ENCODE measurements at regions not wholly inside any gene's neighbourhood (a gene's known extent, or its start where the extent isn't known, plus 50 kb on each side); places are given as distances from the start of the nearest gene placed in this dataset.

DNA sequence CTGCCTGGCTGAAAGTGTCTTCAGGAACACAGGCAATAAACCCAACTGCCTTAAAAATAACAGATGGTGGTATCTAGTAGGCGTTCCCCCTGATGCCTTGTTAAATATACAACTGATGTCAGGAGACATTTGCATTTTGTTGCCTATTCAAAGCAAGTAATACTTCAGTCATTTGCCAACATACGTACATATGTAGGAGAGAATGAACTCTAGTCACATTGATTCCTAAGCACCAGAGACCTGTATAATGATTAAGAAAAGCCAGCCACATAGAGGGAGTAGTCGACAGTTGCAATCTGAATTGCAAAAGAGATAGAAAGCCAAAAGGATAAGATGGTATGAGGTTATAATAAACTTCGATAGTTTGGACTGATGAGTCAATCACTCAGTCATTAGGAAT lies 191.0 kb upstream of the EMCN start:
- no peak overlapping the region for H3K4ac ChIP-seq (ENCODE audit: low read depth, low read length)
- intact Hi-C loops (cut with micrococcal nuclease), result no loop called here

More for the DNA sequence above, 191.0 kb upstream of the EMCN start:
- H3K4me1 ChIP-seq (ENCODE audit: control insufficient read depth, insufficient read depth, low read length), result no peaks in the 10 kb centered on the region
- H4K91ac ChIP-seq (ENCODE audit: insufficient read depth, low read depth, low read length), result no peak overlapping the region
- no peak overlapping the region for H3K27ac ChIP-seq (ENCODE audit: insufficient read depth, low read length)
- H2AK5ac ChIP-seq (ENCODE audit: low read depth, low read length), result no peak overlapping the region
- ChIA-PET POLR2A (ENCODE audit: unreplicated experiment) (no interaction called here), CTCF (no interaction called here)
- no peak overlapping the region for H2AK9ac ChIP-seq (replicated peaks; ENCODE audit: low read depth, low read length, poor library complexity)
- H2BK15ac ChIP-seq (ENCODE audit: low read depth, low read length), result no peak overlapping the region
- no peak overlapping the region for H3K14ac ChIP-seq (replicated peaks; ENCODE audit: low read depth, low read length)
- no peak overlapping the region for H3K56ac ChIP-seq (ENCODE audit: extremely low read depth, insufficient read depth, low read length)
- no peaks in the 10 kb centered on the region for H3K27me3 ChIP-seq (ENCODE audit: control insufficient read depth, insufficient read depth, low read length)
- H3K23ac ChIP-seq (ENCODE audit: low read depth, low read length), result no peak overlapping the region
- no peak overlapping the region for H2BK5ac ChIP-seq (ENCODE audit: low read depth, low read length, poor library complexity, severe bottlenecking)
- no peak overlapping the region for H2BK120ac ChIP-seq (ENCODE audit: low read depth, low read length)
- 0% methylated on average over 1 of the region's 4 CpGs; no CpG with 5 or more reads in 1 of the 2 experiments for WGBS, 2 experiments (ENCODE audit: extremely low coverage in 2 of 2, insufficient read length in 1 of 2)
- H2BK20ac ChIP-seq (ENCODE audit: low read depth, low read length), result no peak overlapping the region
- BruUV-seq (replicated peaks), result no TSS peak
- no peaks in the 10 kb centered on the region for H4K20me1 ChIP-seq (ENCODE audit: insufficient read depth, low read length)
- no peak overlapping the region for H3K9ac ChIP-seq (ENCODE audit: low read depth, low read length)
- no peak overlapping the region for H4K8ac ChIP-seq (ENCODE audit: low read depth in 2 of 2, low read length in 2 of 2)
- H3K36me3 ChIP-seq (ENCODE audit: control insufficient read depth, insufficient read depth, low read length), result no peaks in the 10 kb centered on the region
- no peak overlapping the region for H3K4me3 ChIP-seq (ENCODE audit: insufficient read depth, low read depth, low read length)
- H3K9me3 ChIP-seq (ENCODE audit: control insufficient read depth, insufficient read depth, low read length), result no peaks in the 10 kb centered on the region
- no peak overlapping the region for H4K5ac ChIP-seq (ENCODE audit: low read depth, low read length)
- no peak overlapping the region for H2AFZ ChIP-seq (replicated peaks; ENCODE audit: low read length, poor library complexity)
- DNase-seq (no peak), ATAC-seq (ENCODE audit: low read depth) (no peak)
- H3K4me2 ChIP-seq (ENCODE audit: low read depth, low read length), result no peak overlapping the region
- in situ Hi-C loops (cut with MboI; ENCODE audit: low sequenced_read_pairs), result no loop called here
- TF ChIP-seq POLR2A (IDR thresholded peaks at IDR 0.05; ENCODE audit: low read depth, low read length) (no peak), MXI1 (IDR thresholded peaks at IDR 0.05; ENCODE audit: borderline replicate concordance, low read depth, low read length) (no peak), SMC3 (IDR thresholded peaks at IDR 0.05; ENCODE audit: low read depth, low read length) (no peak)
- no peak overlapping the region for H3K18ac ChIP-seq (ENCODE audit: low read depth, low read length)
- H3K9me1 ChIP-seq (ENCODE audit: insufficient read depth, low read length), result no peaks in the 10 kb centered on the region
- dilution Hi-C loops (cut with HindIII; ENCODE audit: low sequenced_read_pairs, unreplicated experiment), result no loop called here
- no peaks in the 10 kb centered on the region for H3K79me1 ChIP-seq (ENCODE audit: low read depth in 1 of 2, low read length in 2 of 2)

Data from IMR-90 (cell line).